DOHH2 (cell line): ENCODE measurements at regions not wholly inside any gene's neighbourhood (a gene's known extent, or its start where the extent isn't known, plus 50 kb on each side); places are given as distances from the start of the nearest gene placed in this dataset.

Source experiments
- H3F3A ChIP-seq: fragments of 200-600 bp; sonication (generic), shearing (Covaris generic); 2 replicates; pipeline ENCODE4 v1.6.0; 2016; ENCODE audit warnings: antibody characterized with exemption, mild to moderate bottlenecking; ENCODE audit not compliant: control insufficient read depth, insufficient read depth
- H3K27ac ChIP-seq: fragments of 200-600 bp; sonication (generic); 2 replicates; pipeline ENCODE4 v1.5.1; 2014; ENCODE audit warnings: low read depth, mild to moderate bottlenecking, low read length, moderate library complexity
- H3K27me3 ChIP-seq: fragments of 200-600 bp; sonication (generic); 2 replicates; pipeline ENCODE4 v1.6.1; 2014; ENCODE audit warnings: mild to moderate bottlenecking, low read length, mixed read lengths; ENCODE audit not compliant: control insufficient read depth
- H3K36me3 ChIP-seq: fragments of 200-600 bp; sonication (generic); 2 replicates; pipeline ENCODE4 v1.6.1; 2014; ENCODE audit warnings: mild to moderate bottlenecking, low read length, moderate library complexity, mixed read lengths; ENCODE audit not compliant: control insufficient read depth
- H3K4me1 ChIP-seq: fragments of 200-600 bp; sonication (generic); 2 replicates; pipeline ENCODE4 v1.6.1; 2014; ENCODE audit warnings: mild to moderate bottlenecking, low read length, mixed read lengths; ENCODE audit not compliant: control insufficient read depth
- H3K4me2 ChIP-seq: fragments of 200-600 bp; sonication (generic); 2 replicates; pipeline ENCODE4 v1.6.0; 2014; ENCODE audit warnings: mild to moderate bottlenecking, low read length, moderate library complexity
- H3K4me3 ChIP-seq: fragments of 200-600 bp; sonication (generic); 2 replicates; pipeline ENCODE4 v1.5.1; 2014; ENCODE audit warnings: mild to moderate bottlenecking, low read length, mixed read lengths
- H3K79me2 ChIP-seq: fragments of 200-600 bp; sonication (generic); 2 replicates; pipeline ENCODE4 v1.6.1; 2014; ENCODE audit warnings: mild to moderate bottlenecking, low read length, mixed read lengths; ENCODE audit not compliant: control insufficient read depth
- H3K9me2 ChIP-seq: fragments of 200-600 bp; sonication (generic); replicated peaks from 2 replicates; pipeline ENCODE4 v1.6.1; 2014; ENCODE audit warnings: mild to moderate bottlenecking, low read length, mixed read lengths; ENCODE audit not compliant: control insufficient read depth
- H3K9me3 ChIP-seq: fragments of 200-600 bp; sonication (generic); 2 replicates; pipeline ENCODE4 v1.6.1; 2014; ENCODE audit warnings: antibody characterized with exemption, low read length, mixed read lengths; ENCODE audit not compliant: control insufficient read depth, insufficient read depth
- H4K20me1 ChIP-seq: fragments of 200-600 bp; sonication (generic); 2 replicates; pipeline ENCODE4 v1.6.0; 2014; ENCODE audit warnings: low read depth, mild to moderate bottlenecking, antibody characterized with exemption, low read length, moderate library complexity; ENCODE audit not compliant: control insufficient read depth, insufficient read depth
- EZH2phosphoT487 ChIP-seq: fragments of 200-600 bp; sonication (generic); IDR thresholded peaks from 2 replicates; pipeline ENCODE4 v1.6.1; 2017; ENCODE audit warnings: borderline replicate concordance, mild to moderate bottlenecking, antibody characterized with exemption, low read length, moderate library complexity, mixed read lengths
- TF ChIP-seq, protein P1 (sequence below): fragments of 200-600 bp; sonication (generic); IDR thresholded peaks from one replicate; pipeline ENCODE4 v1.5.1; 2014; ENCODE audit warnings: antibody characterized with exemption, mild to moderate bottlenecking, low read depth, low read length; ENCODE audit not compliant: poor library complexity, severe bottlenecking

DNA sequence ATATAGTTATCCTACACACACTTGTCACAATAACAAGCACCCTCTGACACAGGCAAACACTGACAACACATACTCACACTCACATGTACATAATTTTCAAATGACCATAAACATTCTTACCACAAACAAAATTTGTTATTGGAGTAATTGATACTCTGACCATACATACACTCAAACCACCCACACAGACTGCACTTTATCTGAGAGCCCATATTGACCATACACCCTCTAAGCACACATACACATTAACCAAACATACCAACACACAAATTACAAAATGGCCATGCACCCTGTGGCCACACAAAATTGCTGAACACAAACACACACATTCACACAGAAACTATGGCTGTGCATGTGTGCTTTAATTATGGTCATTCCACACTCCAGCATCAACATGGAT is 79.1 kb upstream of the FAM120A start:
- H4K20me1 ChIP-seq: no peaks in the 10 kb centered on the region
- no peak overlapping the region for H3K4me2 ChIP-seq
- H3K9me2 ChIP-seq: no peaks in the 10 kb centered on the region
- 0 out of 2 replicates have a peak, but pooled peaks cover 3% of the 10 kb centered on the region for H3K9me3 ChIP-seq
- H3K36me3 ChIP-seq: no peaks in the 10 kb centered on the region
- H3K27ac ChIP-seq: no peak overlapping the region
- no peaks in the 10 kb centered on the region for H3F3A ChIP-seq
- H3K4me3 ChIP-seq: no peak overlapping the region
- no peak for TF ChIP-seq EZH2phosphoT487
- TF ChIP-seq, protein P1, sequence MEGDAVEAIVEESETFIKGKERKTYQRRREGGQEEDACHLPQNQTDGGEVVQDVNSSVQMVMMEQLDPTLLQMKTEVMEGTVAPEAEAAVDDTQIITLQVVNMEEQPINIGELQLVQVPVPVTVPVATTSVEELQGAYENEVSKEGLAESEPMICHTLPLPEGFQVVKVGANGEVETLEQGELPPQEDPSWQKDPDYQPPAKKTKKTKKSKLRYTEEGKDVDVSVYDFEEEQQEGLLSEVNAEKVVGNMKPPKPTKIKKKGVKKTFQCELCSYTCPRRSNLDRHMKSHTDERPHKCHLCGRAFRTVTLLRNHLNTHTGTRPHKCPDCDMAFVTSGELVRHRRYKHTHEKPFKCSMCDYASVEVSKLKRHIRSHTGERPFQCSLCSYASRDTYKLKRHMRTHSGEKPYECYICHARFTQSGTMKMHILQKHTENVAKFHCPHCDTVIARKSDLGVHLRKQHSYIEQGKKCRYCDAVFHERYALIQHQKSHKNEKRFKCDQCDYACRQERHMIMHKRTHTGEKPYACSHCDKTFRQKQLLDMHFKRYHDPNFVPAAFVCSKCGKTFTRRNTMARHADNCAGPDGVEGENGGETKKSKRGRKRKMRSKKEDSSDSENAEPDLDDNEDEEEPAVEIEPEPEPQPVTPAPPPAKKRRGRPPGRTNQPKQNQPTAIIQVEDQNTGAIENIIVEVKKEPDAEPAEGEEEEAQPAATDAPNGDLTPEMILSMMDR: no peak
- H3K79me2 ChIP-seq: no peaks in the 10 kb centered on the region
- peaks cover 13% of the 10 kb centered on the region for H3K4me1 ChIP-seq
- H3K27me3 ChIP-seq: no peaks in the 10 kb centered on the region

DNA sequence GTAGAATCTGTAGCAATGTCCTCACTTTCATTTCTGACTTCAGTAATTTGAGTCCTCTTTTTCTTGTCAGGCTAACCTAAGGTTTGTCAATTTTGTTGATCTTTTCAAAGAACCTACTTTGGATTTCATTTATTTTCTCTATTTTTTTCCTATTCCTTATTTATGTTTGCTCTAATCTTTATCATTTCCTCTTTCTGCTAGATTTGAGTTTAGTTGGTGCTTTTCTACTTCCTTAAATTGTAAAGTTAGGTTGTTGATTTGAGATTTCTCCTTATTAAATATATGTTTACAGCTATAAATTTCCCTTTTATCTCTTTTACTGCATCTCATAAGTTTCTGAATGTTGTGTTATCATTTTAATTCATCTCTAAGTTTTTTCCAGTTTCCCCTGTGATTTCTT is 75.1 kb upstream of the FAM120A start:
- Histone ChIP-seq H4K20me1 (no peaks in the 10 kb centered on the region), H3K27me3 (no peaks in the 10 kb centered on the region), H3K9me3 (0 out of 2 replicates have a peak, but pooled peaks cover 3% of the 10 kb centered on the region), H3K4me2 (0 out of 2 replicates have a peak overlapping the region, but pooled peaks have one; percentile 7), H3F3A (no peaks in the 10 kb centered on the region), H3K79me2 (no peaks in the 10 kb centered on the region), H3K4me1 (peaks cover 10% of the 10 kb centered on the region), H3K9me2 (no peaks in the 10 kb centered on the region), H3K36me3 (no peaks in the 10 kb centered on the region), H3K27ac (no peak overlapping the region), H3K4me3 (no peak overlapping the region)
- TF ChIP-seq, protein P1: no peak
- TF ChIP-seq EZH2phosphoT487: no peak

DNA sequence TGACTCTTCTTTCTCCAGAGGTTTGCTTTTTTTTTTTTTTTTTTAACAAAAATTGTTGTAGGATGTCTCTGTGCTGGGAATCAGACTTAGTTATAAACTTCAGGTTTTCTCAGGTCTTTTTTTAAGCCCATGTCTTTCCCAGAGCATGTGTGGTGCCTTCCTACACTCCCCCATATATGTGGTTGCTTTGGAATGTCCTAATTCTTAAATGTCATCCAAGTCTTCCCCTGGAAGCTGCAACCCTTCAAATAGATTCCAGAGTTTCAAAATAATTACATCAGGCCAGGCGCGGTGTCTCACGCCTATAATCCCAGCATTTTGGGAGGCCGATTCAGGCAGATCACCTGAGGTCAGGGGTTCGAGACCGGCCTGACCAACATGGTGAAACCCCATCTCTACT is 73.2 kb upstream of the FAM120A start:
- no peaks in the 10 kb centered on the region for H3K79me2 ChIP-seq
- peaks cover 10% of the 10 kb centered on the region for H3K4me1 ChIP-seq
- 0 out of 2 replicates have a peak, but pooled peaks cover 3% of the 10 kb centered on the region for H3K9me3 ChIP-seq
- no peaks in the 10 kb centered on the region for H3K9me2 ChIP-seq
- H3F3A ChIP-seq: no peaks in the 10 kb centered on the region
- no peaks in the 10 kb centered on the region for H3K27me3 ChIP-seq
- TF ChIP-seq EZH2phosphoT487: no peak
- TF ChIP-seq, protein P1: no peak
- H3K4me3 ChIP-seq: no peak overlapping the region
- H3K27ac ChIP-seq: no peak overlapping the region
- H3K4me2 ChIP-seq: no peak overlapping the region
- H4K20me1 ChIP-seq: no peaks in the 10 kb centered on the region
- H3K36me3 ChIP-seq: no peaks in the 10 kb centered on the region
